ENCODE measurements at regions not wholly inside any gene's neighbourhood (a gene's known extent, or its start where the extent isn't known, plus 50 kb on each side); places are given as distances from the start of the nearest gene placed in this dataset.
"Not testable (repeated sequence)": the region's sequence is repeated elsewhere in the genome, so short reads cannot be mapped to it uniquely, and the experiment has no call there.

GRCh38 chr5:126115059-126115629 is 308.1 kb upstream of the GRAMD2B start:
- Mint-ChIP-seq H3K27ac (no peak overlapping the region), H3K27me3 (no peaks in the 10 kb centered on the region), H3K9me3 (peaks cover 3 to 27% (median 12%) of the 10 kb centered on the region in 9 donors), H3K4me1 (no peaks in the 10 kb centered on the region), H3K36me3 (no peaks in the 10 kb centered on the region), H3K4me3 (no peak overlapping the region)
- DNase-seq = no peak
- ATAC-seq = no peak
- POLR2A ChIA-PET = no interaction called here

GRCh38 chr5:126117044-126117443 is 306.2 kb upstream of the GRAMD2B start:
- H3K4me1 Mint-ChIP-seq = no peaks in the 10 kb centered on the region

GRCh38 chr5:126119887-126120442 is 303.2 kb upstream of the GRAMD2B start:
- no peak overlapping the region for H3K27ac Mint-ChIP-seq
- H3K36me3 Mint-ChIP-seq = no peaks in the 10 kb centered on the region
- ATAC-seq (no peak), DNase-seq (no peak)
- H3K4me3 Mint-ChIP-seq = no peak overlapping the region
- H3K9me3 Mint-ChIP-seq = peaks cover 0 to 14% (median 6%) of the 10 kb centered on the region in 9 donors
- H3K4me1 Mint-ChIP-seq = no peaks in the 10 kb centered on the region
- POLR2A ChIA-PET = no interaction called here
- no peaks in the 10 kb centered on the region for H3K27me3 Mint-ChIP-seq

More at GRCh38 chr5:126117044-126117443, 306.2 kb upstream of the GRAMD2B start:
- no peaks in the 10 kb centered on the region for H3K27me3 Mint-ChIP-seq
- H3K4me3 Mint-ChIP-seq = no peak overlapping the region
- no peak overlapping the region for H3K27ac Mint-ChIP-seq
- no peaks in the 10 kb centered on the region for H3K36me3 Mint-ChIP-seq
- ATAC-seq = no peak
- POLR2A ChIA-PET = no interaction called here
- peaks cover 3 to 27% (median 16%) of the 10 kb centered on the region in 9 donors for H3K9me3 Mint-ChIP-seq
- no peak for DNase-seq

GRCh38 chr5:126120939-126121338 is 302.3 kb upstream of the GRAMD2B start:
- Mint-ChIP-seq H3K4me1 (no peaks in the 10 kb centered on the region), H3K27me3 (no peaks in the 10 kb centered on the region), H3K9me3 (peaks cover 0 to 19% (median 6%) of the 10 kb centered on the region in 9 donors), H3K36me3 (no peaks in the 10 kb centered on the region), H3K4me3 (no peak overlapping the region), H3K27ac (no peak overlapping the region)
- POLR2A ChIA-PET = no interaction called here
- DNase-seq = no peak
- ATAC-seq = no peak

GRCh38 chr5:126122942-126123341 is 300.3 kb upstream of the GRAMD2B start:
- no peaks in the 10 kb centered on the region for H3K4me1 Mint-ChIP-seq
- H3K9me3 Mint-ChIP-seq = peaks cover 0 to 19% (median 6%) of the 10 kb centered on the region in 9 donors
- DNase-seq (no peak), ATAC-seq (no peak)
- H3K27ac Mint-ChIP-seq = no peak overlapping the region
- H3K36me3 Mint-ChIP-seq = no peaks in the 10 kb centered on the region
- H3K4me3 Mint-ChIP-seq = no peak overlapping the region
- POLR2A ChIA-PET = no interaction called here
- no peaks in the 10 kb centered on the region for H3K27me3 Mint-ChIP-seq

- Mint-ChIP-seq H3K4me1 (no peaks in the 10 kb centered on the region), H3K4me3 (no peak overlapping the region), H3K36me3 (peaks cover 0 to 5% (median 0%) of the 10 kb centered on the region in 3 donors), H3K27me3 (no peaks in the 10 kb centered on the region), H3K9me3 (peaks cover 0 to 19% (median 10%) of the 10 kb centered on the region in 9 donors), H3K27ac (no peak overlapping the region)
- DNase-seq (no peak), ATAC-seq (no peak)
- POLR2A ChIA-PET = no interaction called here
These were observed 298.4 kb upstream of the GRAMD2B start for GRCh38 chr5:126124706-126125345.

- H3K27me3 Mint-ChIP-seq = no peaks in the 10 kb centered on the region
- H3K4me1 Mint-ChIP-seq = no peaks in the 10 kb centered on the region
- ATAC-seq (no peak), DNase-seq (no peak)
- H3K36me3 Mint-ChIP-seq = peaks cover 0 to 8% (median 0%) of the 10 kb centered on the region in 3 donors
- peaks cover 0 to 21% (median 10%) of the 10 kb centered on the region in 9 donors for H3K9me3 Mint-ChIP-seq
- no peak overlapping the region for H3K4me3 Mint-ChIP-seq
- POLR2A ChIA-PET = no interaction called here
- H3K27ac Mint-ChIP-seq = no peak overlapping the region
These were observed 297.8 kb upstream of the GRAMD2B start for GRCh38 chr5:126125407-126125806.

GRCh38 chr5:126126574-126126973 is 296.6 kb upstream of the GRAMD2B start:
- no peak for ATAC-seq
- no peaks in the 10 kb centered on the region for H3K27me3 Mint-ChIP-seq
- peaks cover 0 to 8% (median 0%) of the 10 kb centered on the region in 3 donors for H3K36me3 Mint-ChIP-seq
- no peak for DNase-seq
- H3K9me3 Mint-ChIP-seq = peaks cover 5 to 22% (median 8%) of the 10 kb centered on the region in 9 donors
- no peak overlapping the region for H3K27ac Mint-ChIP-seq
- H3K4me3 Mint-ChIP-seq = no peak overlapping the region
- no peaks in the 10 kb centered on the region for H3K4me1 Mint-ChIP-seq
- POLR2A ChIA-PET = no interaction called here

GRCh38 chr5:126127371-126127770 is 295.8 kb upstream of the GRAMD2B start:
- H3K27ac Mint-ChIP-seq, H3K36me3 Mint-ChIP-seq, H3K4me1 Mint-ChIP-seq, DNase-seq, H3K27me3 Mint-ChIP-seq, ATAC-seq, H3K4me3 Mint-ChIP-seq, POLR2A ChIA-PET: not testable (repeated sequence)
- peaks cover 4 to 27% (median 7%) of the 10 kb centered on the region in 9 donors for H3K9me3 Mint-ChIP-seq

GRCh38 chr5:126129431-126129830 is 293.8 kb upstream of the GRAMD2B start:
- Mint-ChIP-seq H3K9me3 (peaks cover 4 to 33% (median 11%) of the 10 kb centered on the region in 9 donors), H3K27ac (no peak overlapping the region), H3K4me3 (no peak overlapping the region), H3K4me1 (no peaks in the 10 kb centered on the region), H3K27me3 (no peaks in the 10 kb centered on the region), H3K36me3 (peaks cover 0 to 8% (median 0%) of the 10 kb centered on the region in 3 donors)
- POLR2A ChIA-PET = no interaction called here
- DNase-seq (no peak), ATAC-seq (no peak)

- POLR2A ChIA-PET = no interaction called here
- DNase-seq (no peak), ATAC-seq (no peak)
- Mint-ChIP-seq H3K36me3 (peaks cover 0 to 8% (median 0%) of the 10 kb centered on the region in 3 donors), H3K9me3 (peaks cover 0 to 37% (median 13%) of the 10 kb centered on the region in 9 donors), H3K4me1 (no peaks in the 10 kb centered on the region), H3K27ac (no peak overlapping the region), H3K27me3 (no peaks in the 10 kb centered on the region), H3K4me3 (no peak overlapping the region)
These were observed 289.8 kb upstream of the GRAMD2B start for GRCh38 chr5:126133424-126133823.

GRCh38 chr5:126137891-126138280 is 285.3 kb upstream of the GRAMD2B start:
- ATAC-seq = no peak
- Mint-ChIP-seq H3K4me1 (no peaks in the 10 kb centered on the region), H3K27ac (no peak overlapping the region), H3K27me3 (no peaks in the 10 kb centered on the region), H3K4me3 (no peak overlapping the region), H3K9me3 (peaks cover 0 to 43% (median 11%) of the 10 kb centered on the region in 9 donors), H3K36me3 (peaks cover 0 to 5% (median 0%) of the 10 kb centered on the region in 3 donors)
- POLR2A ChIA-PET = no interaction called here
- no peak for DNase-seq

- POLR2A ChIA-PET = no interaction called here
- no peaks in the 10 kb centered on the region for H3K4me1 Mint-ChIP-seq
- DNase-seq (no peak), ATAC-seq (no peak)
- H3K27ac Mint-ChIP-seq = no peak overlapping the region
- H3K27me3 Mint-ChIP-seq = no peaks in the 10 kb centered on the region
- peaks cover 0 to 5% (median 0%) of the 10 kb centered on the region in 3 donors for H3K36me3 Mint-ChIP-seq
- H3K9me3 Mint-ChIP-seq = peaks cover 0 to 38% (median 11%) of the 10 kb centered on the region in 9 donors
- H3K4me3 Mint-ChIP-seq = no peak overlapping the region
These were observed 284.8 kb upstream of the GRAMD2B start for GRCh38 chr5:126138281-126138931.
